ENCODE measurements at regions not wholly inside any gene's neighbourhood (a gene's known extent, or its start where the extent isn't known, plus 50 kb on each side); places are given as distances from the start of the nearest gene placed in this dataset.

- no peak for TF ChIP-seq CTCF (IDR thresholded peaks at IDR 0.05; ENCODE audit: low read depth, low read length)
- TF ChIP-seq POLR2A (IDR thresholded peaks at IDR 0.05; ENCODE audit: extremely low read depth, insufficient read length): no peak
- TF ChIP-seq MAX (IDR thresholded peaks at IDR 0.05; ENCODE audit: low read depth, low read length): no peak
Observed at GRCh38 chrX:81348388-81348787, 146.5 kb downstream of the SH3BGRL start.
